ENCODE measurements at regions not wholly inside any gene's neighbourhood (a gene's known extent, or its start where the extent isn't known, plus 50 kb on each side); places are given as distances from the start of the nearest gene placed in this dataset.

DNA sequence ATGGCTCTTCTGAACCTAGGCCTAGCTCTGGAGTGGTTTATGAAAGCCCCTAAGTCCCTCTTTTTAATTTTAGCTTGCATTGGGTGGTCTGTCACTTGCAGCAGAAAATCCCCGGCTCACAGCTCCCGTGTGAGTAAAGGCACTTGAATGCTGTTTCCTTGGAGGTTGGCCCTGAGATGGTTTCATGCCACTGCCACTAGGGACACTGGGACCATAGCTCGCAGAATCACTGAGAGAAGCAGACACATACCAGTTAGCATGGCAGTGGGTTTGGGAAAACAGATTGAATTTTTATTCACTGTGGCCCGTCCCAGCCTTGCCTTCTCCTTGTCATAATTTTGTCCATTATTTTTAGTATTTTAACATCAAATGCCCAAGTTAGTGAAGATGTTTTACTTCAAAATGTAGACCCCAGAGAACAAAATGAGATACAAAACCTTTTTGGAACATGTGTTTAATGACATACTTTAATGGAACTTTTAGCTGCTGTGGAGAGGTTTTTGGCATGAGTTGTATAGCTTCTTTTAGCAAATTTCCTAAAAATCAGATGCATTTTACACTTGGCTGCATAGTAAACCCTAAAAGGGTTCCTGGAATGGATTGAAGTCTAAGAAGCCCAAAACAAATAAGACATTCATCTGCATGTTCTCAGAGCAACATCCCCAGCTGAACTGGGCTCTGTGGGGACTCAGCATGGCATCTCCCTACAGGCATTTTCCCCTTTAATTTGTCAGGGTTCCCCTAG is 259.7 kb upstream of the PITRM1 start:
- DNase-seq (ENCODE audit: low read depth), result no peak
- no peak overlapping the region for H3K4me3 ChIP-seq (ENCODE audit: low read depth, low read length)
- TF ChIP-seq, protein P1, sequence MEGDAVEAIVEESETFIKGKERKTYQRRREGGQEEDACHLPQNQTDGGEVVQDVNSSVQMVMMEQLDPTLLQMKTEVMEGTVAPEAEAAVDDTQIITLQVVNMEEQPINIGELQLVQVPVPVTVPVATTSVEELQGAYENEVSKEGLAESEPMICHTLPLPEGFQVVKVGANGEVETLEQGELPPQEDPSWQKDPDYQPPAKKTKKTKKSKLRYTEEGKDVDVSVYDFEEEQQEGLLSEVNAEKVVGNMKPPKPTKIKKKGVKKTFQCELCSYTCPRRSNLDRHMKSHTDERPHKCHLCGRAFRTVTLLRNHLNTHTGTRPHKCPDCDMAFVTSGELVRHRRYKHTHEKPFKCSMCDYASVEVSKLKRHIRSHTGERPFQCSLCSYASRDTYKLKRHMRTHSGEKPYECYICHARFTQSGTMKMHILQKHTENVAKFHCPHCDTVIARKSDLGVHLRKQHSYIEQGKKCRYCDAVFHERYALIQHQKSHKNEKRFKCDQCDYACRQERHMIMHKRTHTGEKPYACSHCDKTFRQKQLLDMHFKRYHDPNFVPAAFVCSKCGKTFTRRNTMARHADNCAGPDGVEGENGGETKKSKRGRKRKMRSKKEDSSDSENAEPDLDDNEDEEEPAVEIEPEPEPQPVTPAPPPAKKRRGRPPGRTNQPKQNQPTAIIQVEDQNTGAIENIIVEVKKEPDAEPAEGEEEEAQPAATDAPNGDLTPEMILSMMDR (IDR thresholded peaks at IDR 0.05; ENCODE audit: control insufficient read depth, extremely low read depth, insufficient read depth), result no peak

DNA sequence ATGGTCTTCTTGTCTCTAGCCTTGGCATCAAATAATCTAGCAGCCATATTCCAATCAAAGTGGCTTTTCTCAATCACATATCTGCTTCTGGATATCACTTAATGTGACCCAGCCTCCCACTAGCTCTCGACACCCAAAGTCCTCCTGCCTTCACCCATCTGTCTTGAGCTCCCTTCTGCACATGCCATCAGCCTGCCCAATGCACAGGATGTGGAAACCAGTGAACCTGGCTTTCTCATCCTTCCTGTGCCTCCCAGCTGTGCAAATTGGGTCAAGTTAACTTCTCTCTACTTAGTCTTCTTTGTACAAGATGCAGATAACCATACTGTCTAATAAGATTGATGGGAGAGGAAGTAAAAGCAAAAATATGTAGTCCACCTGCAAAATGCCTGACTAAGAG is 257.9 kb upstream of the PITRM1 start:
- TF ChIP-seq, protein P1 (IDR thresholded peaks at IDR 0.05; ENCODE audit: control insufficient read depth, extremely low read depth, insufficient read depth), result no peak
- H3K4me3 ChIP-seq (ENCODE audit: low read depth, low read length), result no peak overlapping the region
- DNase-seq (ENCODE audit: low read depth), result no peak

DNA sequence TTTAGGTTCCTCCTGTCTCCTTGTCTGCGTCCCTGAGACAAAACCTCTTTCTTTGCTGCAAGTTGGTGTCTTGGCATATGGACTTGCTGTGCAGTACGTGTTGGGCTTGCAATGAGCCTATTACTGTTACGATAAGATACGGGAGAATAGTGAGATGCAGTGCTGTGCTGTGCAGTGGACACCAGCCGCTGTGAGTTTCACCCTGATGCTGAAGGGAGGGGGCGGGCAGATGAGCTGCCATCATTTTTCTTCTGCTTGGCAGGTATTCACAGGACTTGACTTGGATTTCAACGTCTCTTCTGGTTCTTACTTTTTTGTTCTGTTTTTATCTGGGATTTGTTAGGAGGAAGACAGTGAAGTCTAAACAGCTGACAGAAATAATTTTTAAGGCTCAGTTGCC is 257.1 kb upstream of the PITRM1 start:
- DNase-seq (ENCODE audit: low read depth), result no peak

DNA sequence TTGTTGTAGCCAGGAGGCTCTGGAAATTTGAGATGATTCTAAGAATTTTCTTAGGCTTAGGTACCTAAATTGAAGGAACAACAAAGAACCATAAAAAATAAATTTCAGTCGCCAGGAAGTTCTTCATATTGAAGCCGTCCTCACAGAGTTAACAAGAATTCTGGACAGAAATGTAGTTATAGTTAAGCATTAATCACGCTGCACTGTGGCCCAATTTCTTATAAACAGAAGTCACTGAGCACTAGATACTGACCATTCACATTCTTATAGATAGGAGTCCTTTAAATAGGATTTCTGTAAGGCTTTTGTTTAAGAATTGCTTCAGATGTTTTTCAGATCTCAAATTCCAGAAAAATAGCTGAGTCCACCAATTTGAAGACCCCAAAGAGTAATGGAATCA is 256.2 kb upstream of the PITRM1 start:
- no peak overlapping the region for H3K4me3 ChIP-seq (ENCODE audit: low read depth, low read length)
- DNase-seq (ENCODE audit: low read depth), result no peak
- TF ChIP-seq, protein P1 (IDR thresholded peaks at IDR 0.05; ENCODE audit: control insufficient read depth, extremely low read depth, insufficient read depth), result no peak

More for the DNA sequence above, 257.1 kb upstream of the PITRM1 start:
- no peak overlapping the region for H3K4me3 ChIP-seq (ENCODE audit: low read depth, low read length)
- TF ChIP-seq, protein P1 (IDR thresholded peaks at IDR 0.05; ENCODE audit: control insufficient read depth, extremely low read depth, insufficient read depth), result no peak

DNA sequence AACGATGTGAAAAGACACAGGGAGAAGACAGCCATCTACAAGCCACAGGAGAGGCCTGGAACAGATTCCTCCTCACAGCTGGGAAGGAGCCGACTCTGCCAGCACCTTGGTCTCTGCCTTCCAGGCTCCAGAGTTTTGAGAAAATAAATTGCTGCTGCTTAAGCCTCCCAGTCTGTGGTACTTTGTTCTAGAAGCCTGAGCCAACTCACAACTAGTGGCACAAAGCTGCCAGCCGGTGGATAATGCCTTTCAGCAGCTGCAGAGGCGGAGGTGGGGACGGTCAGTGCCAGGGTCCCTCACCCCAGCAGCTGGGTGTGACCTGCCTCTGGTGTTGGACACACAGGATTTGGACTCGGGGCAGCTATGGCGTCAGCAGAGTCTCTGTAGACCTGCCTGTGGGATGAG is 255.4 kb upstream of the PITRM1 start:
- DNase-seq (ENCODE audit: low read depth), result no peak
- TF ChIP-seq, protein P1 (IDR thresholded peaks at IDR 0.05; ENCODE audit: control insufficient read depth, extremely low read depth, insufficient read depth), result no peak

DNA sequence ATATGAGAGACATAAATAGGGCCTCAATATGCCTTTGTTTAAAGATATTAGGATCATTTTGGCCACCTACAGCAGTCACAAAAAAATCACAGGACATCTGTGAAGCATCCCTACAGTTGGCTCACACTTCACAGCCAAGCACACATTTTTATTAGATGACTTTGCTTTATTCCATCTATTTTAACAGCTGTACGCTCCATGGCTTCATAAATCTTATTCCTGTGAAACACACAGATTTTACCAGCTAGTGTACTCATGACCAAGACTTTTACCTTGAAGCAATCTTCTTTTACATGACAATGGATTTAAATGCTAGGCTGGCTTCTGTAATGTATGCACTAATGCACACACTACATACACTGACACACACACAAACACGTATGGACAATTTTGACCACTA is 254.8 kb upstream of the PITRM1 start:
- no peak overlapping the region for H3K4me3 ChIP-seq (ENCODE audit: low read depth, low read length)
- no peak for DNase-seq (ENCODE audit: low read depth)
- TF ChIP-seq, protein P1 (IDR thresholded peaks at IDR 0.05; ENCODE audit: control insufficient read depth, extremely low read depth, insufficient read depth), result no peak

More for the DNA sequence above, 255.4 kb upstream of the PITRM1 start:
- H3K4me3 ChIP-seq (ENCODE audit: low read depth, low read length), result no peak overlapping the region

Data from LNCaP clone FGC (cell line).